ENCODE measurements at regions not wholly inside any gene's neighbourhood (a gene's known extent, or its start where the extent isn't known, plus 50 kb on each side); places are given as distances from the start of the nearest gene placed in this dataset.
"Not testable (repeated sequence)": the region's sequence is repeated elsewhere in the genome, so short reads cannot be mapped to it uniquely, and the experiment has no call there.

DNA sequence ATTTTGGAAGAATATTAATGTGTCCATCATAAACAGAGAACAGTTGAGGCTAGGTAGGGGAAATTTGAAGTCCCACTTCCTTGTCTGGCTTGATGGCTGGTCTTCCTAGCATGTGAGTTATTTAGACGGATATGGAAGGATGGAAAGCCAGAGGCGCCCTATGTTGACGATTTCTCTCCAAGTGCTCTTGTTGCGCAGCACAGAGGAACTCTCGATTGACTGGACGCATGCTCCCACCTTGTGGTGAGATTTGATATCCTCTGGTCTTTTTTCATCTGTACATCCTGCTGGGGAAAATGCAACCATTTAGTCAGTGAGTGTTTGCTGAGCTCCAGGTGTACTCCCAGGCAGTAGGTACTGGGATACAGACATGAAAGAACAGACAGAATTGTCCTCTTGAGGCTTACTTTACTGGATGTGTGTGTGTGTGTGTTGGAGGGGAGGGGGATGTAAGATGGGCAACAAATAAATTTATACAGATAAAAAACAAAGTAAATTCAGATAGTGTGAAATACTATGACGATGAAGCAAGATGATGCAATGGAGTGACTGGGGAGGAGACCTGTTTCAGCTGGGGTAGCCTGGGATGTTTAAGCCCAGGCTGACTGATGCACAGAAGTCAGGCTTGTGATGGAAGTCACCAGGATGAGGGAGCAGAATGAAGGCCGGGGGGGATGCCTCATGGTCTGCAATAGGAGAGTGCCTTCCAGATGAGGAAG lies 137.2 kb downstream of the TRIM43 start:
- H3K4me3 ChIP-seq (ENCODE audit: low read length in 2 of 2): no peak overlapping the region
- no peak overlapping the region for H3K27ac ChIP-seq (ENCODE audit: low read length)
- no peaks in the 10 kb centered on the region for H3K27me3 ChIP-seq (ENCODE audit: control insufficient read depth in 1 of 2, insufficient read depth in 2 of 2, low read length in 2 of 2)
- peaks cover 2% of the 10 kb centered on the region for H3K4me1 ChIP-seq (ENCODE audit: control insufficient read depth, insufficient read depth, low read length)
- H3K36me3 ChIP-seq (ENCODE audit: control insufficient read depth in 2 of 2, insufficient read depth in 2 of 2, low read length in 2 of 2): no peaks in the 10 kb centered on the region
- no peaks in the 10 kb centered on the region for H3K9me3 ChIP-seq (ENCODE audit: control insufficient read depth in 2 of 2, low read length in 2 of 2)
- H3K9ac ChIP-seq (ENCODE audit: low read length in 2 of 2): no peak overlapping the region

DNA sequence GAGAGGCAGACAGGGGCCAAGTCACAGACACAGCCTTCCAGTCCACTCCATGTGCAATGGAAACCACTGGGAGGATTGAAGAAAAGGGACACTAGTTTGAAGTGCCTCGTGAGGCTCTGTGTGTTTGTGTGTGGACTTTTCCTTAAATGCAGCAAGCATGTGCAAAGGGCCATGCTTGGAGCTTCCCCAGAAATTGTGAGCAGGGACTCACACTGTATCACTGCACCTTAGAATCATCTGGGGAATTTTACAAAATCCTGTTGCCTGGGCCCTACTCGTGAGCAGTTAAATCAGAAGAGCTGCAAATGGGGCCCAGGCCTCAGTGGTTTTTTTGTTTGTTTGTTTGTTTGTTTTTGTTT lies 137.8 kb downstream of the TRIM43 start:
- Histone ChIP-seq H3K36me3 (ENCODE audit: control insufficient read depth in 2 of 2, insufficient read depth in 2 of 2, low read length in 2 of 2) (no peaks in the 10 kb centered on the region), H3K9ac (ENCODE audit: low read length in 2 of 2) (no peak overlapping the region), H3K9me3 (ENCODE audit: control insufficient read depth in 2 of 2, low read length in 2 of 2) (no peaks in the 10 kb centered on the region), H3K27ac (ENCODE audit: low read length) (no peak overlapping the region), H3K4me1 (ENCODE audit: control insufficient read depth, insufficient read depth, low read length) (peaks cover 2% of the 10 kb centered on the region), H3K4me3 (ENCODE audit: low read length in 2 of 2) (no peak overlapping the region), H3K27me3 (ENCODE audit: control insufficient read depth in 1 of 2, insufficient read depth in 2 of 2, low read length in 2 of 2) (no peaks in the 10 kb centered on the region)

DNA sequence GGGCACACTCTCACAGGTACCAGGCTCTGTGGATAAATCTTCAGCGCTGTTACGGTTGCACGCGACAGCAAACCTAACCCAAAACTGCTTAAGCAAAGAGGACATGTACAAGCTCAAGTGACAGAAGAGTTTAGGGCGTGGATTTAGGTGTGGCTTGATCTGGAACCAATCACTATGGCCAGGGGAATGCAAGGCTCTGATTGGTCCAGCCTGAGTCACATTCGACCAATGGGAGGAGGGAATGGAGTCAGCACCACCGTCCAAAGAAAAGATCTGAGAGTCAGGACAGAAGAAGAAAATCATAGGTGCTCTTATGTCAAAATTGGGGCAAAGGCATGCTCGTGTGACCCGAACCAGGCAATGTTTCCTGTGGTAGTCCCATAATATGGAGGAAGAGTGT lies 139.0 kb downstream of the TRIM43 start:
- Histone ChIP-seq H3K9ac (ENCODE audit: low read length in 2 of 2) (no peak overlapping the region), H3K4me3 (ENCODE audit: low read length in 2 of 2) (no peak overlapping the region), H3K27ac (ENCODE audit: low read length) (no peak overlapping the region), H3K4me1 (ENCODE audit: control insufficient read depth, insufficient read depth, low read length) (peaks cover 2% of the 10 kb centered on the region), H3K9me3 (ENCODE audit: control insufficient read depth in 2 of 2, low read length in 2 of 2) (no peaks in the 10 kb centered on the region), H3K36me3 (ENCODE audit: control insufficient read depth in 2 of 2, insufficient read depth in 2 of 2, low read length in 2 of 2) (no peaks in the 10 kb centered on the region), H3K27me3 (ENCODE audit: control insufficient read depth in 1 of 2, insufficient read depth in 2 of 2, low read length in 2 of 2) (no peaks in the 10 kb centered on the region)

DNA sequence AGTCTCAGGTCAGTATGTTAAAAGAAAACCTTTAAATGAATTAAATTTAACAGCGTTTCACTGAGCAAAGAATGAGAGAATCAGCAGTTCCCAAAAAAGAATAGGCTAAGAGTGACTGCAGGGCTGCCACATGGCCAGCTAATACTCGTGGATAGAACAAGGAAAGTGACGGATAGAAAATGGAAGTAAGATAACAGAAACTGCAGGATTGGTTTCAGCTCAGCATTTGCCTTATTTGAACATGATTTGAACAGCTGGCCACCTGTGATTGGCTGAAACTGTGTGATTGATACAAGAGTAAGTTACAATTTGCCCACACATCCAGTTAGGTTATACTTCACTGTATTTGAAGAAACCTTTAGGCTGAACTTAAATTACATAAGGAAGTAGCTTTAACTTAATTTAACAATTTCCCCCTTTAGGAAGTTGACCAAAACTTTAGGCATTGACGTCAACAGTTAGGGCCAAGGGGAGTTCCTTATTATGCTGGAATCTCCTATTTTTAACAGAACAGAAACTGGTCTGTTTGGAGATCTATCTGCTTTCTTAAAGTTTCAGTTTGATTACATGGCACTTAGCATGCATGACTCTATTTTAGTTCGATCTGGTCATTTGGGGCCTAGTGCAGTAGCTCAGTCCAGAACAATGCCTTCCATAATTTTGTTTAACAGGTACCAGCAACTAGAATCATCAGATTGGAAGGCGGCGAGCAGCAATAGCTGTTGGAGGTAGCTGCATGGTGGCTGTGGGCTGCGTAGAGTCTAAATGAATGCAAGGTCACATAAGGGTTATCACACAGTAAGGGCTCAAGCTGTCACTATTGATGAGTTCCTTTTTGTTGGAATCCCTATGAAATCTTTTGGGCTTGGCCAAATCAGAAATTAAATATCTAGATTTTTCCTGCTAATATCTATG lies 143.4 kb downstream of the TRIM43 start:
- Histone ChIP-seq H3K4me1 (ENCODE audit: control insufficient read depth, insufficient read depth, low read length) (no peaks in the 10 kb centered on the region), H3K27me3 (ENCODE audit: control insufficient read depth in 1 of 2, insufficient read depth in 2 of 2, low read length in 2 of 2) (no peaks in the 10 kb centered on the region), H3K9me3 (ENCODE audit: control insufficient read depth in 2 of 2, low read length in 2 of 2) (no peaks in the 10 kb centered on the region), H3K9ac (ENCODE audit: low read length in 2 of 2) (peak overlapping the region in 1 of 2 donors; percentile 36), H3K4me3 (ENCODE audit: low read length in 2 of 2) (no peak overlapping the region), H3K27ac (ENCODE audit: low read length) (no peak overlapping the region), H3K36me3 (ENCODE audit: control insufficient read depth in 2 of 2, insufficient read depth in 2 of 2, low read length in 2 of 2) (no peaks in the 10 kb centered on the region)

DNA sequence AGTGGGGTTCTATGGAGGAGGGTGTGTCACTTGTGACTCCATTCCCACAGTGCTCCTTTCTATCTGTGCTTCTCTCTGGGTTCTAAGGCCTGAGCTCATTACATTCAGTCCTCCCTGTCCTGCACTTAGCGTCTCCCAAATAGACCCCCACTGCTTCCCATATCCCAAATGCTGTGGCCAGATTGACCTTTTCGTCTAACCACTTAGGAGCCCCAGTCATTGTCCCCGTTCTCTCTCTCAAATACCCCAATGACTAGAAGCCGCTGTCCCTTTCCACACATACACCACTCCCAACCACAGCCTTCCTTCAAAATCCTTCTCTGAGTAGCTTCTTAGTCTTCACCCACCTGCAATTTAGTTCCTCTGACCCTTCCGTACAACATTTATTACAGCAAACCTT lies 146.5 kb downstream of the TRIM43 start:
- Histone ChIP-seq H3K27me3 (ENCODE audit: control insufficient read depth in 1 of 2, insufficient read depth in 2 of 2, low read length in 2 of 2) (no peaks in the 10 kb centered on the region), H3K9me3 (ENCODE audit: control insufficient read depth in 2 of 2, low read length in 2 of 2) (no peaks in the 10 kb centered on the region), H3K4me3 (ENCODE audit: low read length in 2 of 2) (no peak overlapping the region), H3K36me3 (ENCODE audit: control insufficient read depth in 2 of 2, insufficient read depth in 2 of 2, low read length in 2 of 2) (no peaks in the 10 kb centered on the region), H3K9ac (ENCODE audit: low read length in 2 of 2) (no peak overlapping the region), H3K27ac (ENCODE audit: low read length) (no peak overlapping the region), H3K4me1 (ENCODE audit: control insufficient read depth, insufficient read depth, low read length) (no peaks in the 10 kb centered on the region)

DNA sequence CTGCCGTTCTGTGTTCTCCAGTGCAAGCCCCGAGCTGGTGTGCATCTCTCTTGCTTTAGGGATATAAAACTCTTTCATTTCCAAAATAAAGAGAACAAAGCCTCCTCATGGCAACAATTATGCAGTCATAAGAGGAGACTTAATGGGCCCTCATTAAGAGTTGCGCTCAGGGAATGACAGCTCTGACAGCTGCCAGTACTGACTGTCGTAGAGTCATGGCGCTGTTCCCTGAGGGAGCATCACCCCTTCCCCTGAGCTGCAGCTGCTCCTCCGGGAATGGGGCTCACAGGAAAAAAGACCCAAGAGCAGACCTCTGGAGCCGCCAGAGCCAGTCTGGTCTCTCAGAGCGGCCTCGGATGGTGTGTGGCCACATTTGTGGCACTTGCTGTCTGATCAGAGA lies 160.3 kb downstream of the TRIM43 start:
- not testable (repeated sequence) for H3K27ac ChIP-seq (ENCODE audit: low read length); H3K36me3 ChIP-seq (ENCODE audit: control insufficient read depth in 2 of 2, insufficient read depth in 2 of 2, low read length in 2 of 2); H3K4me1 ChIP-seq (ENCODE audit: control insufficient read depth, insufficient read depth, low read length); H3K27me3 ChIP-seq (ENCODE audit: control insufficient read depth in 1 of 2, insufficient read depth in 2 of 2, low read length in 2 of 2); H3K9ac ChIP-seq (ENCODE audit: low read length in 2 of 2); H3K4me3 ChIP-seq (ENCODE audit: low read length in 2 of 2); H3K9me3 ChIP-seq (ENCODE audit: control insufficient read depth in 2 of 2, low read length in 2 of 2)

DNA sequence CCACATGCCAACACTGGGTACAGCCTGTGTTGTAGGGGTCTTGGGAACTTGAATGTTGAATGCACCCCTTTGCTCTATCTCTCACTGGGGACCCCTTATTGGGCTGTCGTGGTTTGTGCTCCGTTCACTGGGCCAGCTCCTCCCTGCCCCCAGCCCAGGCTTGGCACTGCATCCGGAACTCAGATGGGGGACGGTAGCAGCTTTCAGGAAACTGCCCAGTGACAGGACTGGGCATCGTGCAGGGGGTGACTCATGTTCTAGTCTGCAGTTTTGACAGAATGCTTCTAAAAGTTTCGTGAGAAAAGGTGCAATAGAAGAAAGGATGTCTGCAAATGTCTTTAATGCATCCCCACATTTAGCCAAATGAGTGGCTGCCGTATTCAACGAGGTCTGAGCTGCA lies 162.0 kb downstream of the TRIM43 start:
- not testable (repeated sequence) for H3K27ac ChIP-seq (ENCODE audit: low read length); H3K27me3 ChIP-seq (ENCODE audit: control insufficient read depth in 1 of 2, insufficient read depth in 2 of 2, low read length in 2 of 2); H3K36me3 ChIP-seq (ENCODE audit: control insufficient read depth in 2 of 2, insufficient read depth in 2 of 2, low read length in 2 of 2); H3K9me3 ChIP-seq (ENCODE audit: control insufficient read depth in 2 of 2, low read length in 2 of 2); H3K4me1 ChIP-seq (ENCODE audit: control insufficient read depth, insufficient read depth, low read length); H3K4me3 ChIP-seq (ENCODE audit: low read length in 2 of 2); H3K9ac ChIP-seq (ENCODE audit: low read length in 2 of 2)

DNA sequence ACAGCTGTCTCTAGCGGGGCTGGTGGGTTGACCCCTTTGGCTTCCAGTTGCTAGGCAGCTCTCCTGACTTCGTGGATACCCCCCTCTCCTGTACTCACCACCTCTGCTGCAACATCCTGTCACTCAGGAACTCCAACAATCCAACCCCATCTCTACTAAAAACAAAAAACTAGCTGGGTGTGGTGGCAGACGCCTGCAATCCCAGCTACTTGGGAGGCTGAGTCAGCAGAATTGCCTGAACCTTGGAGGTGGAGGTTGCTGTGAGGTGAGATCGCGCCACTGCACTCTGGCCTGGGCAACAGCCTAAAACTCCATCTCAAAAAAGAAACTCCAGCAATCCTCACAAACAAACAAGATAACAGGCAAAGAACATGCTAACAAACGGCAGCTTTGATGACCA lies 162.4 kb downstream of the TRIM43 start:
- H3K9me3 ChIP-seq (ENCODE audit: control insufficient read depth in 2 of 2, low read length in 2 of 2); H3K4me1 ChIP-seq (ENCODE audit: control insufficient read depth, insufficient read depth, low read length); H3K27me3 ChIP-seq (ENCODE audit: control insufficient read depth in 1 of 2, insufficient read depth in 2 of 2, low read length in 2 of 2); H3K9ac ChIP-seq (ENCODE audit: low read length in 2 of 2); H3K36me3 ChIP-seq (ENCODE audit: control insufficient read depth in 2 of 2, insufficient read depth in 2 of 2, low read length in 2 of 2); H3K27ac ChIP-seq (ENCODE audit: low read length); H3K4me3 ChIP-seq (ENCODE audit: low read length in 2 of 2): not testable (repeated sequence)

DNA sequence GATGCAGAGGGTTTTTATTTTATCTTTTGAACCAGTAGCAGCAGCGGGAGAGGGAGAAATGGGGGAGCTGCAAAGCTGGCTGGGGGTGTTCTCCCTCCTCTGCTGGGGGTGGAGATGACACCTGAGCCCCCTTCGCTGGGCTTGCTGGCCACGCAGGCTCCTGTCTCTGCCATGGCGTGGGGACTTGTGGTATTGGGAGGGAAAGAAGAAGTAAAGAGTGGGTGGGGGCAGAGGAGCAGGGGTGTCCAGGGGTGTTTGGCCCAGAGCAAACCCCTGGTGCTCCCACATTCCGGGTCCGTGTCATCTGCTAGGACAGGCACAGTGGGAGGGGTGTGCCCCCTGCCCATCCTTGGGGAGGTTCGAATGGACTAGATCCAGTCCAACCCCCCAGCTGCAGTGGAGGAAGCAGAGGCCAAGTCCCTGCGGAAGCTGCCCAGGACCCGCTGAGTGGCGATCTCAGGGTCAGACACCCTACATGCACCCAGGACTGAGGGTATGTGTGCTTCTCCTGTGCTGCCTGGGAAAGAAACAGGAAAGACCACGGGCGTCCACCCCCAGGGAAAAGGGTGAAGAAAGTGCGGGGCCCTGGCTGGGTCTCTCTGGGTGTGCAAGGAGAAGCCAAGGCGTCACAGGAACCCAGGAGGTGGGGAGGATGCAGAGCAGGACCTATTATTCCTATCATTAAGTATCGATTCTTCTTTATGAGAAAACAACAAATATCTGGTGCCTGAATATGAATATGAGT lies 163.2 kb downstream of the TRIM43 start:
- not testable (repeated sequence) for H3K4me3 ChIP-seq (ENCODE audit: low read length in 2 of 2)

DNA sequence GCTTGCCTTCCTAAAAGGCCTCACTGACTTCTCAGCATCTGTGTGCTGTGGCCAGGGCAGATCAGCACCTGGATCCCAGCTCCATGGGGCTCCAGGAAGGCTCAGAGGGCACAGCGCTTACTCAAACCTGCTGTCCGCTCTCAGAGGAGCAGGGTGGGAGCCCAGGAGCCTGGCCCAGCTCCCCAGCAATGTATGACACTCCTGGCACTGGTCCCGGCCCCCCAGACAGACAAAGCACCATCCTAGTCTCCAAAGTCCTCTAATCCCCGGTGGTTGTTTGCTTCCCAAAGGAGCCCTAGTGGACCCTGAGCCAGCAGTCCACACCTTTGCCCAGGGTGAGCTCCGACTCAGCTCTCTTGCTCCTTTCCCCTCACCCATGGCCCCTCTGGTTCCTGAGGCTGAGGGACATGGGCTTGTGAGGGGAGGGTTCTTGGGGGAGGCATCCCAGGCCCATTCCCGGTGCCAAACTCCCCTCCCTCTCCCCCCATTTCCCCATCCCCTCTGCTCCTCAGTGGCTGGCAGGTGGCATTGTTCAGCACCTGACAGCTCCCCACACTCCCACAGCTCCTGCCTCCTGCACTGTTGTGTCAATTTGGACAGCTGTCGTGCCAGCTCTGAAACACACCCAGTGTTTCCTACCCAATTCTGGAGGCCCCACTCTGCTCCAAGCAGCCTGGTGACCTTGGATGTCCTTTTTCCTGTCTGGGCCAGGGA lies 164.3 kb downstream of the TRIM43 start:
- H3K4me3 ChIP-seq (ENCODE audit: low read length in 2 of 2); H3K27me3 ChIP-seq (ENCODE audit: control insufficient read depth in 1 of 2, insufficient read depth in 2 of 2, low read length in 2 of 2); H3K27ac ChIP-seq (ENCODE audit: low read length); H3K36me3 ChIP-seq (ENCODE audit: control insufficient read depth in 2 of 2, insufficient read depth in 2 of 2, low read length in 2 of 2); H3K9ac ChIP-seq (ENCODE audit: low read length in 2 of 2); H3K4me1 ChIP-seq (ENCODE audit: control insufficient read depth, insufficient read depth, low read length); H3K9me3 ChIP-seq (ENCODE audit: control insufficient read depth in 2 of 2, low read length in 2 of 2): not testable (repeated sequence)

More for the DNA sequence above, 163.2 kb downstream of the TRIM43 start:
- H3K9me3 ChIP-seq (ENCODE audit: control insufficient read depth in 2 of 2, low read length in 2 of 2); H3K36me3 ChIP-seq (ENCODE audit: control insufficient read depth in 2 of 2, insufficient read depth in 2 of 2, low read length in 2 of 2); H3K4me1 ChIP-seq (ENCODE audit: control insufficient read depth, insufficient read depth, low read length); H3K9ac ChIP-seq (ENCODE audit: low read length in 2 of 2); H3K27ac ChIP-seq (ENCODE audit: low read length); H3K27me3 ChIP-seq (ENCODE audit: control insufficient read depth in 1 of 2, insufficient read depth in 2 of 2, low read length in 2 of 2): not testable (repeated sequence)
